Progenitor cell of endocrine pancreas (in vitro differentiated cells): ENCODE measurements at regions not wholly inside any gene's neighbourhood (a gene's known extent, or its start where the extent isn't known, plus 50 kb on each side); places are given as distances from the start of the nearest gene placed in this dataset.

Experiments
- DNase-seq: peaks from one replicate; pipeline ENCODE4 v3.0.0; 2021; ENCODE audit warnings: low spot score; ENCODE audit not compliant: unreplicated experiment
- H3K27ac Mint-ChIP-seq: 2 replicates; pipeline ENCODE4 v1.8.0; 2021; ENCODE audit warnings: mild to moderate bottlenecking, moderate library complexity, mixed read lengths
- H3K27me3 Mint-ChIP-seq: 2 replicates; pipeline ENCODE4 v1.8.0; 2021; ENCODE audit warnings: mixed read lengths
- H3K36me3 Mint-ChIP-seq: 2 replicates; pipeline ENCODE4 v1.8.0; 2022; ENCODE audit warnings: mixed read lengths; ENCODE audit not compliant: insufficient read depth
- H3K4me1 Mint-ChIP-seq: 2 replicates; pipeline ENCODE4 v1.8.0; 2021; ENCODE audit warnings: low read depth, mixed read lengths
- H3K4me3 Mint-ChIP-seq: 2 replicates; pipeline ENCODE4 v1.8.0; 2021; ENCODE audit warnings: low read depth, mild to moderate bottlenecking, moderate library complexity, mixed read lengths
- H3K9me3 Mint-ChIP-seq: 2 replicates; pipeline ENCODE4 v1.8.0; 2021; ENCODE audit warnings: low read depth, mixed read lengths
- CTCF ChIP-seq: fragments of 200-600 bp; sonication (generic); IDR thresholded peaks from one replicate; pipeline ENCODE4 v1.5.0; 2021; ENCODE audit warnings: antibody characterized with exemption, mild to moderate bottlenecking; ENCODE audit not compliant: unreplicated experiment

- no peak overlapping the region for H3K4me3 Mint-ChIP-seq
- no peak overlapping the region for H3K27ac Mint-ChIP-seq
- no peak for DNase-seq
- H3K9me3 Mint-ChIP-seq: no peaks in the 10 kb centered on the region
- TF ChIP-seq CTCF: no peak
- H3K36me3 Mint-ChIP-seq: no peaks in the 10 kb centered on the region
- peaks cover 1% of the 10 kb centered on the region for H3K4me1 Mint-ChIP-seq
- peaks cover 2% of the 10 kb centered on the region for H3K27me3 Mint-ChIP-seq
Measured at GRCh38 chr22:34969001-34969790, 96.8 kb upstream of the ISX start.

GRCh38 chr22:34971456-34971855, 94.5 kb upstream of the ISX start:
- no peak overlapping the region for H3K4me3 Mint-ChIP-seq
- no peaks in the 10 kb centered on the region for H3K9me3 Mint-ChIP-seq
- DNase-seq: no peak
- H3K27ac Mint-ChIP-seq: no peak overlapping the region
- H3K4me1 Mint-ChIP-seq: no peaks in the 10 kb centered on the region
- peaks cover 2% of the 10 kb centered on the region for H3K27me3 Mint-ChIP-seq
- H3K36me3 Mint-ChIP-seq: no peaks in the 10 kb centered on the region
- TF ChIP-seq CTCF: no peak

DNA sequence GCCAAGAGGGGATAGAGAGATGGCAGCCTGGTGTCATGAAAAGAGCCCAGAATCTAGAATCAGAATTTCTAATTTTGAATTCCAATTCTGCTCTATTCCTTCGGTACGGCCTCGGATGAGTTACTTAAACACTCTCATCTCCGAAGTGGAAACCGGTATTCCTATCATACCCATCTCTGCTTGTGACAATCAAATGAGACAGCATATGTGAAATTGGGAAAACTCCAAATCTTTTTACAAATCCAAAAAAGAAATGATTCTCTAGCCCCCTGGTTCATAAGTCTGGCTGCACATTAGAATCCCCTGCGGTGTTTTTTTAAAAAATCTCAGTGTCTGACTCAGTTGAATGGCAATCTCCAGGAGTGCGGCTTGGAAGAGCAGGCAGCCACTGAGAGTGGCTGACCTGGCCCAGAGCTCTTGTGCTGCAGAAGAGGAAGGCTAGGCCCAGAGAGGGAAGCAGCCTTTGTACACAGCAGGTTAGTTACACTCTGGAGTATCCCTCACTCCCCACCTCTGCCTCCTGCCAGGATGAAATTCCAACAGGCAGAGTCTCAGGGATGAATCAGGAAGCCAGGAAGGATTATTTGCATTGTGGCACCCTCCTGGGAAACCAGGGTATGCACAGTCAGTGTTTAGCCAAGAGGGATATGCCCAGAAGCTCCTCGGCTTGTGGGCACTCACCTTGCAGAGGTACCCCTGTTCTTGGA, 93.6 kb upstream of the ISX start:
- no peak for DNase-seq
- no peak overlapping the region for H3K4me3 Mint-ChIP-seq
- no peaks in the 10 kb centered on the region for H3K4me1 Mint-ChIP-seq
- peaks cover 2% of the 10 kb centered on the region for H3K27me3 Mint-ChIP-seq
- no peaks in the 10 kb centered on the region for H3K9me3 Mint-ChIP-seq
- no peak for TF ChIP-seq CTCF
- H3K27ac Mint-ChIP-seq: no peak overlapping the region
- no peaks in the 10 kb centered on the region for H3K36me3 Mint-ChIP-seq

- TF ChIP-seq CTCF: no peak
- H3K9me3 Mint-ChIP-seq: no peaks in the 10 kb centered on the region
- H3K4me3 Mint-ChIP-seq: no peak overlapping the region
- DNase-seq: no peak
- H3K4me1 Mint-ChIP-seq: no peaks in the 10 kb centered on the region
- peaks cover 2% of the 10 kb centered on the region for H3K27me3 Mint-ChIP-seq
- no peak overlapping the region for H3K27ac Mint-ChIP-seq
- no peaks in the 10 kb centered on the region for H3K36me3 Mint-ChIP-seq
Measured at GRCh38 chr22:34973016-34973415, 92.9 kb upstream of the ISX start.

DNA sequence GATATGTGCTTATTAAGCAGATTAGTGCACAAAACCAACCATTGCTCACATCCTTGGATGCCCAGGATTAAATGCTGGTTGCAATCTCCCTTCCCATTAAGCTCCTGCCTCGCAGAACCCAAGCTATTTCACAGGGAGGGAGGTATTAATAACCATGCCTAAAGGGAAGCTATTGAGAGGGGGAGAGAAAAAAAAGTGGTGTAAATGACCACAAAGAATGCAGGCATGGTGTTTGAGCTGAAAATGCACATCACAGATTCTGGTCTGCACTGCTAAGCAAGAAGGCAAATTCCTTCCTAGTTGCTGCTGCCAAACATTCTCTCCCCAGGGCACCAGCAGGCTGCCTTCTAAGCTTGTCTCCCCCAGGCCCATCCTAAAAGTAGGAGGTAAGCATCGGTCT, 92.0 kb upstream of the ISX start:
- no peak for DNase-seq
- Mint-ChIP-seq H3K4me1 (no peaks in the 10 kb centered on the region), H3K4me3 (no peak overlapping the region), H3K36me3 (no peaks in the 10 kb centered on the region), H3K27me3 (peaks cover 2% of the 10 kb centered on the region), H3K27ac (no peak overlapping the region), H3K9me3 (no peaks in the 10 kb centered on the region)
- TF ChIP-seq CTCF: no peak
